Mammary epithelial cell (primary cell): ENCODE measurements at regions not wholly inside any gene's neighbourhood (a gene's known extent, or its start where the extent isn't known, plus 50 kb on each side); places are given as distances from the start of the nearest gene placed in this dataset.

Experiments
- EZH2 ChIP-seq: IDR thresholded peaks from 2 replicates; pipeline ENCODE4 v1.6.1; 2012; ENCODE audit warnings: low read length, inconsistent platforms, borderline replicate concordance
- TF ChIP-seq, protein P1 (sequence below), 2 donors: IDR thresholded peaks in 1 of 2; conservative IDR thresholded peaks in 1 of 2; 2 replicates each; pipeline ENCODE4 v1.5.1; 2011 to 2012; ENCODE audit warnings: inconsistent platforms in 2 of 2, low read length in 2 of 2, mild to moderate bottlenecking in 2 of 2, control low read depth in 1 of 2, low read depth in 1 of 2; ENCODE audit not compliant: insufficient read depth in 1 of 2; ENCODE audit errors: extremely low read depth in 1 of 2

DNA sequence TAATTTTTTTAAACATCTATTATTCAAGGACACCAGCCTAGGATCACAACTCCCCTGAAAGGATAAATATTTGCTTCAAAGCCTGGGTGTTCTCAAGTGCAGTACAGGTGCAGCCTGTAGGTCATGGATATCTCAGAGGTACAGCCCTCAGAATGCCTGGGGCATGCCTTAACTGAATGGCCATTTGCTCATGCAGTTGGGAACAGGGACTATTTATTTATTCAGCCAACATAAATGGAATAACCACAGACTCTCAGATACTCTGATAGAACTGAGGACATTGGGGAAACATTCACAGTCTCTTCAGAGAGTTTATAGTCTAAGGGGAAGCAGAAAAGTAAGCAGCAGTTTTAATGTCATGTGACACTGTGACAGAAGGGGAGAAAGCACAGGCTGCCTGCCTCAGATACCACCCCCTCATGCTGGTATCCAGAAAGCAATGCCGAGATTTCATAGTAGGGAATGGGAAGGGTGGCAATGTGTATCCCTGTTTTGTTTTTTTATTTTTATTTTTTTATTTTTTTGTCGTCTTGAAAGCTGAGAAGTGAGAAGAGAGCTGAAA is 112.6 kb downstream of the MACIR start:
- TF ChIP-seq, protein P1, sequence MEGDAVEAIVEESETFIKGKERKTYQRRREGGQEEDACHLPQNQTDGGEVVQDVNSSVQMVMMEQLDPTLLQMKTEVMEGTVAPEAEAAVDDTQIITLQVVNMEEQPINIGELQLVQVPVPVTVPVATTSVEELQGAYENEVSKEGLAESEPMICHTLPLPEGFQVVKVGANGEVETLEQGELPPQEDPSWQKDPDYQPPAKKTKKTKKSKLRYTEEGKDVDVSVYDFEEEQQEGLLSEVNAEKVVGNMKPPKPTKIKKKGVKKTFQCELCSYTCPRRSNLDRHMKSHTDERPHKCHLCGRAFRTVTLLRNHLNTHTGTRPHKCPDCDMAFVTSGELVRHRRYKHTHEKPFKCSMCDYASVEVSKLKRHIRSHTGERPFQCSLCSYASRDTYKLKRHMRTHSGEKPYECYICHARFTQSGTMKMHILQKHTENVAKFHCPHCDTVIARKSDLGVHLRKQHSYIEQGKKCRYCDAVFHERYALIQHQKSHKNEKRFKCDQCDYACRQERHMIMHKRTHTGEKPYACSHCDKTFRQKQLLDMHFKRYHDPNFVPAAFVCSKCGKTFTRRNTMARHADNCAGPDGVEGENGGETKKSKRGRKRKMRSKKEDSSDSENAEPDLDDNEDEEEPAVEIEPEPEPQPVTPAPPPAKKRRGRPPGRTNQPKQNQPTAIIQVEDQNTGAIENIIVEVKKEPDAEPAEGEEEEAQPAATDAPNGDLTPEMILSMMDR (conservative IDR thresholded peaks at IDR 0.05 in 1 of 2, IDR thresholded peaks at IDR 0.05 in 1 of 2; ENCODE audit: extremely low read depth in 1 of 2, insufficient read depth in 1 of 2, low read depth in 1 of 2, low read length in 2 of 2) = no peak
- no peak for TF ChIP-seq EZH2
